ENCODE measurements at regions not wholly inside any gene's neighbourhood (a gene's known extent, or its start where the extent isn't known, plus 50 kb on each side); places are given as distances from the start of the nearest gene placed in this dataset.

GRCh38 chr11:122175306-122175705 lies 59.3 kb upstream of the BLID start:
- no CpG with 5 or more reads among the region's 3 CpGs for WGBS, 2 experiments (ENCODE audit: extremely low coverage in 2 of 2, insufficient read length in 1 of 2)
- Histone ChIP-seq H2BK5ac (ENCODE audit: low read depth, low read length, poor library complexity, severe bottlenecking) (peak overlapping the region; percentile 97), H3K4me2 (ENCODE audit: low read depth, low read length) (peak overlapping the region; percentile 87), H4K91ac (ENCODE audit: insufficient read depth, low read depth, low read length) (peak overlapping the region; percentile 94), H4K8ac (ENCODE audit: low read depth in 2 of 2, low read length in 2 of 2) (peak overlapping the region; percentile 87 to 97), H2AK9ac (replicated peaks; ENCODE audit: low read depth, low read length, poor library complexity) (no peak overlapping the region), H3K9me3 (ENCODE audit: control insufficient read depth, insufficient read depth, low read length) (no peaks in the 10 kb centered on the region), H3K9me1 (ENCODE audit: insufficient read depth, low read length) (peaks cover 19% of the 10 kb centered on the region), H2BK120ac (ENCODE audit: low read depth, low read length) (peak overlapping the region; percentile 90), H3K79me1 (ENCODE audit: low read depth in 1 of 2, low read length in 2 of 2) (peaks cover 0 to 6% of the 10 kb centered on the region in 2 experiments; a peak in 1 of 4 replicates), H3K4me1 (ENCODE audit: control insufficient read depth, insufficient read depth, low read length) (peaks cover 25% of the 10 kb centered on the region), H3K4me3 (ENCODE audit: insufficient read depth, low read depth, low read length) (peak overlapping the region; percentile 32; the same call in 1 of the 2 replicates), H3K14ac (replicated peaks; ENCODE audit: low read depth, low read length) (peak overlapping the region; percentile 97), H3K9ac (ENCODE audit: low read depth, low read length) (peak overlapping the region; percentile 79), H2BK20ac (ENCODE audit: low read depth, low read length) (peak overlapping the region; percentile 66), H4K5ac (ENCODE audit: low read depth, low read length) (peak overlapping the region; percentile 97), H3K4ac (ENCODE audit: low read depth, low read length) (peak overlapping the region; percentile 92), H4K20me1 (ENCODE audit: insufficient read depth, low read length) (peaks cover 26% of the 10 kb centered on the region), H3K36me3 (ENCODE audit: control insufficient read depth, insufficient read depth, low read length) (peaks cover 47% of the 10 kb centered on the region), H3K56ac (ENCODE audit: extremely low read depth, insufficient read depth, low read length) (peak overlapping the region; percentile 90), H2BK15ac (ENCODE audit: low read depth, low read length) (peak overlapping the region; percentile 51; the same call in 1 of the 3 replicates), H3K23ac (ENCODE audit: low read depth, low read length) (peak overlapping the region; percentile 98), H2AK5ac (ENCODE audit: low read depth, low read length) (peak overlapping the region; percentile 98), H3K27ac (ENCODE audit: insufficient read depth, low read length) (peak overlapping the region; percentile 89), H2AFZ (replicated peaks; ENCODE audit: low read length, poor library complexity) (no peak overlapping the region), H3K27me3 (ENCODE audit: control insufficient read depth, insufficient read depth, low read length) (no peaks in the 10 kb centered on the region), H3K18ac (ENCODE audit: low read depth, low read length) (peak overlapping the region; percentile 98; the same call in 1 of the 2 replicates)
- intact Hi-C loops (cut with micrococcal nuclease) (no loop called here), dilution Hi-C loops (cut with HindIII; ENCODE audit: low sequenced_read_pairs, unreplicated experiment) (no loop called here), in situ Hi-C loops (cut with MboI; ENCODE audit: low sequenced_read_pairs) (loop anchor here (25.0 kb wide), 1 partner anchor 1012 kb away; the partner anchor contains the start of gene CLMP)
- ChIA-PET CTCF (interaction anchor here (2.3 kb wide), 1 partner anchor 27 kb away, joined by 7 read pairs; no protein-coding TSS in a partner anchor), POLR2A (ENCODE audit: unreplicated experiment) (no interaction called here)
- ATAC-seq (ENCODE audit: low read depth) (no peak), DNase-seq (no peak)
- TF ChIP-seq MXI1 (IDR thresholded peaks at IDR 0.05; ENCODE audit: borderline replicate concordance, low read depth, low read length) (0 out of 2 replicates have a peak, but pooled peaks have one; percentile 12), RAD21 (IDR thresholded peaks at IDR 0.05; ENCODE audit: low read length) (no peak)
- BruUV-seq (replicated peaks), result no TSS peak
